Right lobe of liver (tissue), 4 donors: ENCODE measurements at regions not wholly inside any gene's neighbourhood (a gene's known extent, or its start where the extent isn't known, plus 50 kb on each side); places are given as distances from the start of the nearest gene placed in this dataset.

Experiments used
- POLR2A ChIP-seq: fragments of 450-650 bp; IDR thresholded peaks from one replicate; pipeline ENCODE4 v1.6.1; 2017; ENCODE audit warnings: antibody characterized with exemption, mild to moderate bottlenecking
- TF ChIP-seq, protein P1 (sequence below), 4 donors: fragments of 200-600 bp in 3 of 4; fragments of 450-650 bp in 1 of 4; IDR thresholded peaks; one replicate each; pipeline versions ENCODE4 v1.5.1 to v1.8.0; 2016 to 2022; ENCODE audit warnings: antibody characterized with exemption in 4 of 4, mild to moderate bottlenecking in 2 of 4
- donor health status: DM: no; HTN: no; CAD: no.
- donor health status: DM: no; HTN: no; CAD: no.
- donor health status: DM: no; HTN: yes; CAD: no.

- TF ChIP-seq, protein P1, sequence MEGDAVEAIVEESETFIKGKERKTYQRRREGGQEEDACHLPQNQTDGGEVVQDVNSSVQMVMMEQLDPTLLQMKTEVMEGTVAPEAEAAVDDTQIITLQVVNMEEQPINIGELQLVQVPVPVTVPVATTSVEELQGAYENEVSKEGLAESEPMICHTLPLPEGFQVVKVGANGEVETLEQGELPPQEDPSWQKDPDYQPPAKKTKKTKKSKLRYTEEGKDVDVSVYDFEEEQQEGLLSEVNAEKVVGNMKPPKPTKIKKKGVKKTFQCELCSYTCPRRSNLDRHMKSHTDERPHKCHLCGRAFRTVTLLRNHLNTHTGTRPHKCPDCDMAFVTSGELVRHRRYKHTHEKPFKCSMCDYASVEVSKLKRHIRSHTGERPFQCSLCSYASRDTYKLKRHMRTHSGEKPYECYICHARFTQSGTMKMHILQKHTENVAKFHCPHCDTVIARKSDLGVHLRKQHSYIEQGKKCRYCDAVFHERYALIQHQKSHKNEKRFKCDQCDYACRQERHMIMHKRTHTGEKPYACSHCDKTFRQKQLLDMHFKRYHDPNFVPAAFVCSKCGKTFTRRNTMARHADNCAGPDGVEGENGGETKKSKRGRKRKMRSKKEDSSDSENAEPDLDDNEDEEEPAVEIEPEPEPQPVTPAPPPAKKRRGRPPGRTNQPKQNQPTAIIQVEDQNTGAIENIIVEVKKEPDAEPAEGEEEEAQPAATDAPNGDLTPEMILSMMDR (IDR thresholded peaks at IDR 0.05) = no peak
- no peak for TF ChIP-seq POLR2A
Measured at GRCh38 chr12:114272605-114273004, 133.3 kb downstream of the TBX5 start.
